B cell (primary cell): ENCODE measurements at regions not wholly inside any gene's neighbourhood (a gene's known extent, or its start where the extent isn't known, plus 50 kb on each side); places are given as distances from the start of the nearest gene placed in this dataset.
"Not testable (repeated sequence)": the region's sequence is repeated elsewhere in the genome, so short reads cannot be mapped to it uniquely, and the experiment has no call there.

Source experiments
- EZH2 ChIP-seq: IDR thresholded peaks from 2 replicates; pipeline ENCODE4 v1.6.1; 2012; ENCODE audit warnings: borderline replicate concordance, low read depth, mild to moderate bottlenecking, moderate library complexity, low read length; ENCODE audit not compliant: insufficient read depth, poor library complexity, severe bottlenecking
- TF ChIP-seq, protein P1 (sequence below): fragments of 200-600 bp; IDR thresholded peaks from one replicate; pipeline ENCODE4 v1.8.0; 2022; ENCODE audit warnings: antibody characterized with exemption, mild to moderate bottlenecking

DNA sequence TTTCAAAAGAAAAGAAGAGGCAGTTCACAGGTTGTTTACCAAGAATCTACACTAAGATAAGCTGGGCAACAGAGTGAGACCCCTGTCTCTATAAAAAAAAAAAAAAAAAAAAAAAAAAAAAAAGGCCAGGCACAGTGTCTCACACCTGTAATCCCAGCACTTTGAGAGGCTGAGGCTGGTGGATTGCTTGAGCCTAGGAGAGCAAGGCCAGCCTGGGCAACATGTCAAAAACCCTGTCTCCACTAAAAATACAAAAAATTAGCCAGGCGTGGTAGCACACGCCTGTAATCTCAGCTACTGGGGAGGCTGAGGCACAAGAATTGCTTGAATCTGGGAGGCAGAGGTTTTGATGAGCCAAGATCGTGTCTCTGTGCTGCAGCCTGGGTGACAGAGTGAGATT is 147.6 kb downstream of the NECTIN1 start:
- TF ChIP-seq, protein P1, sequence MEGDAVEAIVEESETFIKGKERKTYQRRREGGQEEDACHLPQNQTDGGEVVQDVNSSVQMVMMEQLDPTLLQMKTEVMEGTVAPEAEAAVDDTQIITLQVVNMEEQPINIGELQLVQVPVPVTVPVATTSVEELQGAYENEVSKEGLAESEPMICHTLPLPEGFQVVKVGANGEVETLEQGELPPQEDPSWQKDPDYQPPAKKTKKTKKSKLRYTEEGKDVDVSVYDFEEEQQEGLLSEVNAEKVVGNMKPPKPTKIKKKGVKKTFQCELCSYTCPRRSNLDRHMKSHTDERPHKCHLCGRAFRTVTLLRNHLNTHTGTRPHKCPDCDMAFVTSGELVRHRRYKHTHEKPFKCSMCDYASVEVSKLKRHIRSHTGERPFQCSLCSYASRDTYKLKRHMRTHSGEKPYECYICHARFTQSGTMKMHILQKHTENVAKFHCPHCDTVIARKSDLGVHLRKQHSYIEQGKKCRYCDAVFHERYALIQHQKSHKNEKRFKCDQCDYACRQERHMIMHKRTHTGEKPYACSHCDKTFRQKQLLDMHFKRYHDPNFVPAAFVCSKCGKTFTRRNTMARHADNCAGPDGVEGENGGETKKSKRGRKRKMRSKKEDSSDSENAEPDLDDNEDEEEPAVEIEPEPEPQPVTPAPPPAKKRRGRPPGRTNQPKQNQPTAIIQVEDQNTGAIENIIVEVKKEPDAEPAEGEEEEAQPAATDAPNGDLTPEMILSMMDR: not testable (repeated sequence)
- TF ChIP-seq EZH2: not testable (repeated sequence)
